Gastrocnemius medialis (tissue), 4 donors: ENCODE measurements at regions not wholly inside any gene's neighbourhood (a gene's known extent, or its start where the extent isn't known, plus 50 kb on each side); places are given as distances from the start of the nearest gene placed in this dataset.

Experiments
- POLR2A ChIP-seq, 2 donors: fragments of 450-650 bp; IDR thresholded peaks; one replicate each; pipeline ENCODE4 v1.6.1; 2017; ENCODE audit warnings: antibody characterized with exemption in 2 of 2, mild to moderate bottlenecking in 2 of 2, moderate library complexity in 2 of 2
- TF ChIP-seq, protein P1 (sequence below), 5 experiments: fragments of 450-650 bp in 3 of 5; fragments of 200-600 bp in 2 of 5; sonication (generic) in 2 of 5; IDR thresholded peaks in 4 of 5; conservative IDR thresholded peaks in 1 of 5; 1 replicate in 4 of 5; 2 replicates in 1 of 5; pipeline ENCODE4 v1.5.1; 2016 to 2019; ENCODE audit warnings: antibody characterized with exemption in 5 of 5, mild to moderate bottlenecking in 3 of 5, moderate library complexity in 3 of 5

DNA sequence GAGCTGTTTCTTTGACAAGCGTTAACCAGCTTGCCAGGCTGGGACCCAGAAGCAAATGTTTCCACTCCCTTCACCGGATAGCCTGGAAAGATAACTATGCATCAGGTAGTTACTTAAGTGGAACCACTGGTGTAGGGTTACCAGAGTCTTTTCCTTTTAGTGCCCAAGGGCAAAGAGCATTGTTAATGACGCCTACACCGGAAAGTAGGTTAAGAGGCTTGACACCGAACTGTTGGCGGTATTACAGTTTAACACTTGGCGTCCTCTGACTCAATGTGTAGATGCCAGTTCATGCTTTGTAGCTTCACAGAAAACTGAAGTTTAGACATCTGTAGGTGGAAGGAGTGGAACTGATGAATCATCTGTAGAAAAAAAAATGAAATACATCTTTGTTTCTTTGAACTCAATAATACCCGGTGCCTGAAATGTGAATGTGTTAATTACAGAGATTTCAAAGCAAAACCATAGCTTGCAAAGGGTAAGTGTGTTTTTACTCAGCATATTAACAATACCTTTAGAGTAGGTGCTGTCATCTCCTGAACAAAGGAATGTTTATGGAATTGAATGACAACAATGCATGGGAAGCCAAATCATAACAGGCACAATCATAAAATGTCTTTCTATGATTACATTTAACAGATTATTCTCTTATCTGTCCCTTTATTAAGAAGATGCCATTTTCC lies 426.7 kb upstream of the SALL1 start:
- TF ChIP-seq, protein P1, sequence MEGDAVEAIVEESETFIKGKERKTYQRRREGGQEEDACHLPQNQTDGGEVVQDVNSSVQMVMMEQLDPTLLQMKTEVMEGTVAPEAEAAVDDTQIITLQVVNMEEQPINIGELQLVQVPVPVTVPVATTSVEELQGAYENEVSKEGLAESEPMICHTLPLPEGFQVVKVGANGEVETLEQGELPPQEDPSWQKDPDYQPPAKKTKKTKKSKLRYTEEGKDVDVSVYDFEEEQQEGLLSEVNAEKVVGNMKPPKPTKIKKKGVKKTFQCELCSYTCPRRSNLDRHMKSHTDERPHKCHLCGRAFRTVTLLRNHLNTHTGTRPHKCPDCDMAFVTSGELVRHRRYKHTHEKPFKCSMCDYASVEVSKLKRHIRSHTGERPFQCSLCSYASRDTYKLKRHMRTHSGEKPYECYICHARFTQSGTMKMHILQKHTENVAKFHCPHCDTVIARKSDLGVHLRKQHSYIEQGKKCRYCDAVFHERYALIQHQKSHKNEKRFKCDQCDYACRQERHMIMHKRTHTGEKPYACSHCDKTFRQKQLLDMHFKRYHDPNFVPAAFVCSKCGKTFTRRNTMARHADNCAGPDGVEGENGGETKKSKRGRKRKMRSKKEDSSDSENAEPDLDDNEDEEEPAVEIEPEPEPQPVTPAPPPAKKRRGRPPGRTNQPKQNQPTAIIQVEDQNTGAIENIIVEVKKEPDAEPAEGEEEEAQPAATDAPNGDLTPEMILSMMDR (IDR thresholded peaks at IDR 0.05 in 4 of 5, conservative IDR thresholded peaks at IDR 0.05 in 1 of 5), result no peak
- TF ChIP-seq POLR2A (IDR thresholded peaks at IDR 0.05), result no peak
